ENCODE measurements at regions not wholly inside any gene's neighbourhood (a gene's known extent, or its start where the extent isn't known, plus 50 kb on each side); places are given as distances from the start of the nearest gene placed in this dataset.

DNA sequence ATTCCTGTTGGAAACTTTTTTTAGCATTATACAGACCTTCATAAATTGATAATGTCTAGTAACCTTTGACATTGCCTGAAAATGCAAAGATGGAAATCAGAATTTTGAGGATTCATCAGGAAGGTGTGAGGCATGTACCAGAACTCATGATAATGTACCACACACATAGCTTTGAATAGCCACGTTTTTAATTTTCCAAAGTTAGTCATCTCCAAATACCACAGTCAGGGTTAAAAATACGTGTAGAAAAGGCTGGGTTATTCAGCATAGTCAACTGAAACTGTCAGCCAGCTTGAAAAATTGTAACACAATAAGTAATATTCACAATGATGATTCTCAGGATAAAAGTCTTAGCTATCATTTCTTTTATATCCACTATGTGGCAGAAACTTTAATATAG is 102.0 kb upstream of the THRB start:
- TF ChIP-seq, protein P1, sequence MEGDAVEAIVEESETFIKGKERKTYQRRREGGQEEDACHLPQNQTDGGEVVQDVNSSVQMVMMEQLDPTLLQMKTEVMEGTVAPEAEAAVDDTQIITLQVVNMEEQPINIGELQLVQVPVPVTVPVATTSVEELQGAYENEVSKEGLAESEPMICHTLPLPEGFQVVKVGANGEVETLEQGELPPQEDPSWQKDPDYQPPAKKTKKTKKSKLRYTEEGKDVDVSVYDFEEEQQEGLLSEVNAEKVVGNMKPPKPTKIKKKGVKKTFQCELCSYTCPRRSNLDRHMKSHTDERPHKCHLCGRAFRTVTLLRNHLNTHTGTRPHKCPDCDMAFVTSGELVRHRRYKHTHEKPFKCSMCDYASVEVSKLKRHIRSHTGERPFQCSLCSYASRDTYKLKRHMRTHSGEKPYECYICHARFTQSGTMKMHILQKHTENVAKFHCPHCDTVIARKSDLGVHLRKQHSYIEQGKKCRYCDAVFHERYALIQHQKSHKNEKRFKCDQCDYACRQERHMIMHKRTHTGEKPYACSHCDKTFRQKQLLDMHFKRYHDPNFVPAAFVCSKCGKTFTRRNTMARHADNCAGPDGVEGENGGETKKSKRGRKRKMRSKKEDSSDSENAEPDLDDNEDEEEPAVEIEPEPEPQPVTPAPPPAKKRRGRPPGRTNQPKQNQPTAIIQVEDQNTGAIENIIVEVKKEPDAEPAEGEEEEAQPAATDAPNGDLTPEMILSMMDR (IDR thresholded peaks at IDR 0.05; ENCODE audit: extremely low read depth in 1 of 2, insufficient read depth in 1 of 2, low read depth in 1 of 2, low read length in 2 of 2): no peak
- no peak for TF ChIP-seq POLR2A (IDR thresholded peaks at IDR 0.05; ENCODE audit: low read depth, low read length)
- TF ChIP-seq EZH2 (IDR thresholded peaks at IDR 0.05; ENCODE audit: borderline replicate concordance, low read depth, low read length, severe bottlenecking): no peak

All from endothelial cell of umbilical vein (primary cell).